Colon (tissue), 2 donors: ENCODE measurements at regions not wholly inside any gene's neighbourhood (a gene's known extent, or its start where the extent isn't known, plus 50 kb on each side); places are given as distances from the start of the nearest gene placed in this dataset.
"Not testable (repeated sequence)": the region's sequence is repeated elsewhere in the genome, so short reads cannot be mapped to it uniquely, and the experiment has no call there.

Source experiments
- FAIRE-seq: peaks from 2 replicates; lab custom pipeline; 2012; peaks lifted over from hg19 to GRCh38; lab: Jason Lieb, UNC
- donor health status: control.
- donor health status: control.

GRCh38 chr4:126136922-126137781 is 822.4 kb downstream of the FAT4 start:
- no peak for FAIRE-seq

GRCh38 chr4:126137782-126138170 is 823.0 kb downstream of the FAT4 start:
- no peak for FAIRE-seq

- FAIRE-seq, result no peak
Observed at GRCh38 chr4:126144543-126145237, 829.9 kb downstream of the FAT4 start.

- FAIRE-seq, result no peak
Observed at GRCh38 chr4:126168484-126168883, 853.7 kb downstream of the FAT4 start.

- no peak for FAIRE-seq
Observed at GRCh38 chr4:126172126-126172525, 857.4 kb downstream of the FAT4 start.

GRCh38 chr4:126174627-126175026 is 859.9 kb downstream of the FAT4 start:
- FAIRE-seq, result no peak

GRCh38 chr4:126180642-126181041 is 865.9 kb downstream of the FAT4 start:
- FAIRE-seq, result no peak

- no peak for FAIRE-seq
Observed at GRCh38 chr4:126182336-126182735, 867.6 kb downstream of the FAT4 start.

- no peak for FAIRE-seq
Observed at GRCh38 chr4:126182786-126183185, 868.0 kb downstream of the FAT4 start.

GRCh38 chr4:126183206-126183605 is 868.5 kb downstream of the FAT4 start:
- no peak for FAIRE-seq

- FAIRE-seq, result no peak
Observed at GRCh38 chr4:126191536-126191935, 876.8 kb downstream of the FAT4 start.

- FAIRE-seq, result no peak
Observed at GRCh38 chr4:126192506-126192905, 877.8 kb downstream of the FAT4 start.

- FAIRE-seq, result not testable (repeated sequence)
Observed at GRCh38 chr4:126201251-126202138, 886.7 kb downstream of the FAT4 start.

- FAIRE-seq, result no peak
Observed at GRCh38 chr4:126202226-126202625, 887.5 kb downstream of the FAT4 start.

- no peak for FAIRE-seq
Observed at GRCh38 chr4:126207910-126208309, 893.2 kb downstream of the FAT4 start.

- FAIRE-seq, result no peak
Observed at GRCh38 chr4:126209147-126209546, 894.4 kb downstream of the FAT4 start.

GRCh38 chr4:126213996-126214395 is 899.2 kb downstream of the FAT4 start:
- no peak for FAIRE-seq

- no peak for FAIRE-seq
Observed at GRCh38 chr4:126215759-126216158, 901.0 kb downstream of the FAT4 start.

- no peak for FAIRE-seq
Observed at GRCh38 chr4:126216611-126217010, 901.9 kb downstream of the FAT4 start.

GRCh38 chr4:126221282-126221681 is 906.5 kb downstream of the FAT4 start:
- FAIRE-seq, result no peak

- no peak for FAIRE-seq
Observed at GRCh38 chr4:126221717-126222340, 907.1 kb downstream of the FAT4 start.

- no peak for FAIRE-seq
Observed at GRCh38 chr4:126223784-126224407, 909.1 kb downstream of the FAT4 start.
